GM12873 (cell line): ENCODE measurements at regions not wholly inside any gene's neighbourhood (a gene's known extent, or its start where the extent isn't known, plus 50 kb on each side); places are given as distances from the start of the nearest gene placed in this dataset.

ENCODE experiments used
- CTCF ChIP-seq: IDR thresholded peaks from 2 replicates; pipeline ENCODE4 v1.5.1; 2012; ENCODE audit warnings: low read depth, mild to moderate bottlenecking, moderate library complexity, low read length, control low read depth; ENCODE audit not compliant: insufficient read depth; ENCODE audit errors: missing control alignments

- TF ChIP-seq CTCF = no peak
These were observed 69.2 kb downstream of the KCNF1 start for GRCh38 chr2:10980886-10981425.

GRCh38 chr2:10981451-10981850 is 69.7 kb downstream of the KCNF1 start:
- TF ChIP-seq CTCF = no peak

- TF ChIP-seq CTCF = no peak
These were observed 70.3 kb downstream of the KCNF1 start for GRCh38 chr2:10981941-10982431.

GRCh38 chr2:10982931-10983701 is 71.4 kb downstream of the KCNF1 start:
- no peak for TF ChIP-seq CTCF

- TF ChIP-seq CTCF = no peak
These were observed 72.0 kb downstream of the KCNF1 start for GRCh38 chr2:10983711-10984110.

- TF ChIP-seq CTCF = no peak
These were observed 72.8 kb downstream of the KCNF1 start for GRCh38 chr2:10984418-10985135.

- no peak for TF ChIP-seq CTCF
These were observed 73.5 kb downstream of the KCNF1 start for GRCh38 chr2:10985260-10985659.
